ENCODE measurements at regions not wholly inside any gene's neighbourhood (a gene's known extent, or its start where the extent isn't known, plus 50 kb on each side); places are given as distances from the start of the nearest gene placed in this dataset.

- TF ChIP-seq, protein P1, sequence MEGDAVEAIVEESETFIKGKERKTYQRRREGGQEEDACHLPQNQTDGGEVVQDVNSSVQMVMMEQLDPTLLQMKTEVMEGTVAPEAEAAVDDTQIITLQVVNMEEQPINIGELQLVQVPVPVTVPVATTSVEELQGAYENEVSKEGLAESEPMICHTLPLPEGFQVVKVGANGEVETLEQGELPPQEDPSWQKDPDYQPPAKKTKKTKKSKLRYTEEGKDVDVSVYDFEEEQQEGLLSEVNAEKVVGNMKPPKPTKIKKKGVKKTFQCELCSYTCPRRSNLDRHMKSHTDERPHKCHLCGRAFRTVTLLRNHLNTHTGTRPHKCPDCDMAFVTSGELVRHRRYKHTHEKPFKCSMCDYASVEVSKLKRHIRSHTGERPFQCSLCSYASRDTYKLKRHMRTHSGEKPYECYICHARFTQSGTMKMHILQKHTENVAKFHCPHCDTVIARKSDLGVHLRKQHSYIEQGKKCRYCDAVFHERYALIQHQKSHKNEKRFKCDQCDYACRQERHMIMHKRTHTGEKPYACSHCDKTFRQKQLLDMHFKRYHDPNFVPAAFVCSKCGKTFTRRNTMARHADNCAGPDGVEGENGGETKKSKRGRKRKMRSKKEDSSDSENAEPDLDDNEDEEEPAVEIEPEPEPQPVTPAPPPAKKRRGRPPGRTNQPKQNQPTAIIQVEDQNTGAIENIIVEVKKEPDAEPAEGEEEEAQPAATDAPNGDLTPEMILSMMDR (IDR thresholded peaks at IDR 0.05), result no peak
- no peak for TF ChIP-seq POLR2A (IDR thresholded peaks at IDR 0.05)
Observed at GRCh38 chr2:200131307-200131706, 175.2 kb upstream of the SPATS2L start.
